Effector memory CD8-positive, alpha-beta T cell (primary cell): ENCODE measurements at regions not wholly inside any gene's neighbourhood (a gene's known extent, or its start where the extent isn't known, plus 50 kb on each side); places are given as distances from the start of the nearest gene placed in this dataset.

Experiments used
- ATAC-seq: fragments of 150-1000 bp; cut with Tn5 transposase; replicated peaks from 2 replicates; pipeline ENCODE4 v1.10.0; 2021; ENCODE audit warnings: mild to moderate bottlenecking, moderate library complexity
- DNase-seq, 3 experiments: peaks; one replicate each; pipeline ENCODE4 v3.0.0; 2021
- H3K27ac Mint-ChIP-seq, 2 donors: one replicate each; pipeline ENCODE4 v1.8.0; 2022; ENCODE audit warnings: mild to moderate bottlenecking in 2 of 2, mixed read lengths in 2 of 2, moderate library complexity in 2 of 2
- H3K27me3 Mint-ChIP-seq, 2 donors: one replicate each; pipeline ENCODE4 v1.8.0; 2022; ENCODE audit warnings: mixed read lengths in 2 of 2
- H3K36me3 Mint-ChIP-seq: one replicate; pipeline ENCODE4 v1.8.0; 2022; ENCODE audit warnings: mild to moderate bottlenecking, moderate library complexity, mixed read lengths; ENCODE audit not compliant: insufficient read depth
- H3K4me1 Mint-ChIP-seq, 2 donors: one replicate each; pipeline ENCODE4 v1.8.0; 2022; ENCODE audit warnings: low read depth in 2 of 2, mixed read lengths in 2 of 2
- H3K4me3 Mint-ChIP-seq, 2 donors: one replicate each; pipeline ENCODE4 v1.8.0; 2022; ENCODE audit warnings: mild to moderate bottlenecking in 2 of 2, mixed read lengths in 2 of 2, moderate library complexity in 2 of 2
- H3K9me3 Mint-ChIP-seq, 2 donors: one replicate each; pipeline ENCODE4 v1.8.0; 2022; ENCODE audit warnings: mixed read lengths in 2 of 2

- H3K36me3 Mint-ChIP-seq = no peaks in the 10 kb centered on the region
- no peaks in the 10 kb centered on the region for H3K9me3 Mint-ChIP-seq
- no peak for DNase-seq
- ATAC-seq = no peak
- peak overlapping the region in 1 of 2 donors; percentile 11 for H3K27ac Mint-ChIP-seq
- H3K27me3 Mint-ChIP-seq = no peaks in the 10 kb centered on the region
- H3K4me1 Mint-ChIP-seq = peaks cover 4 to 5% of the 10 kb centered on the region in 2 donors
- H3K4me3 Mint-ChIP-seq = no peak overlapping the region
Observed at GRCh38 chr7:17130281-17131059, 168.0 kb upstream of the AHR start.

GRCh38 chr7:17131060-17131345, 167.4 kb upstream of the AHR start:
- no peaks in the 10 kb centered on the region for H3K36me3 Mint-ChIP-seq
- no peak overlapping the region for H3K4me3 Mint-ChIP-seq
- peaks cover 5 to 6% of the 10 kb centered on the region in 2 donors for H3K4me1 Mint-ChIP-seq
- peak overlapping the region in 1 of 2 donors; percentile 11 for H3K27ac Mint-ChIP-seq
- DNase-seq = no peak
- no peak for ATAC-seq
- H3K9me3 Mint-ChIP-seq = no peaks in the 10 kb centered on the region
- H3K27me3 Mint-ChIP-seq = no peaks in the 10 kb centered on the region

GRCh38 chr7:17131983-17132655, 166.3 kb upstream of the AHR start:
- DNase-seq = no peak
- no peaks in the 10 kb centered on the region for H3K27me3 Mint-ChIP-seq
- H3K9me3 Mint-ChIP-seq = no peaks in the 10 kb centered on the region
- no peak overlapping the region for H3K27ac Mint-ChIP-seq
- no peaks in the 10 kb centered on the region for H3K36me3 Mint-ChIP-seq
- no peak overlapping the region for H3K4me3 Mint-ChIP-seq
- ATAC-seq = no peak
- H3K4me1 Mint-ChIP-seq = peaks cover 4 to 8% of the 10 kb centered on the region in 2 donors

DNA sequence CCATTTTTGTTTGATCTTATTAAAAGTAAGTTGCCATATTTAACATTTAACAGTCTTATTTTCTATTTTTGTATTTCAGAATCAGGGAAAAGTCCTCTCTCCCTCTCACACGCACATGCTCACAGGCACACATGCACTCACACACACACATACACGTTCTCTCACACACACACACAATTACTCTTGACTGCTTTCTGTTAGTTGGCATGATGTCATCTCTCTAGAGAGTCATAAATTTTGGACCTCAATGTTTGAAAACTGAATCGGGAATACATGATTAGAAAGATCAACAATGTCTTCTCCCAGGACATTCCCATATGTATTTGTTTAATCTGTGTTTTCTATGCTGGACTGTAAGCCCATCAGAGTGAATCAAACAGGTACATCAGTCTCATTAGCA, 165.7 kb upstream of the AHR start:
- Mint-ChIP-seq H3K27me3 (no peaks in the 10 kb centered on the region), H3K4me1 (peaks cover 4 to 8% of the 10 kb centered on the region in 2 donors), H3K9me3 (no peaks in the 10 kb centered on the region), H3K4me3 (no peak overlapping the region), H3K36me3 (no peaks in the 10 kb centered on the region), H3K27ac (no peak overlapping the region)
- ATAC-seq (no peak), DNase-seq (no peak)

- H3K27me3 Mint-ChIP-seq = no peaks in the 10 kb centered on the region
- DNase-seq (no peak), ATAC-seq (no peak)
- H3K9me3 Mint-ChIP-seq = no peaks in the 10 kb centered on the region
- no peaks in the 10 kb centered on the region for H3K36me3 Mint-ChIP-seq
- H3K27ac Mint-ChIP-seq = peak overlapping the region in 1 of 2 donors; percentile 10
- no peak overlapping the region for H3K4me3 Mint-ChIP-seq
- H3K4me1 Mint-ChIP-seq = peaks cover 12 to 15% of the 10 kb centered on the region in 2 donors
Observed at GRCh38 chr7:17133977-17134376, 164.5 kb upstream of the AHR start.

DNA sequence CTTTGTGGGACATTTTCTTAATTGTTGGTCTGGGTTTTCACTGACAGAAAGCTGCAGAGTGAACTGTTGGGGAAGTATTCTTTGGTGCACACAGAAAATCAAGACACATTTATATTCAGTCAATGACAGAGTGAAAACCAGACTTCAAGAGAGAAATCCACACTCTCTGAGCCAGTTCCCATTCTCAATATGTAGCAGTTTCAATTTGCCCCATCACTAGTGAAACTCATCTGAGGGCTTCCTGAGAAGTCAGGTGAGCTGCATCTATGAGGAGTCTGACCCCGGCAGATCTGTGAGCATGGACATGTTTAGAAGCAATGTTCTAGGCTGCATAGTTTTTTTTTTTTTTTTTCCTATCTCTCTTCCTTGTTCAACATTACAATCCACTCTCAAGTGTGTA, 163.7 kb upstream of the AHR start:
- H3K4me3 Mint-ChIP-seq = no peak overlapping the region
- no peaks in the 10 kb centered on the region for H3K36me3 Mint-ChIP-seq
- H3K27ac Mint-ChIP-seq = peak overlapping the region in 1 of 2 donors; percentile 10
- H3K27me3 Mint-ChIP-seq = no peaks in the 10 kb centered on the region
- no peak for ATAC-seq
- H3K9me3 Mint-ChIP-seq = no peaks in the 10 kb centered on the region
- DNase-seq = no peak
- H3K4me1 Mint-ChIP-seq = peaks cover 20 to 21% of the 10 kb centered on the region in 2 donors

GRCh38 chr7:17136126-17136525, 162.3 kb upstream of the AHR start:
- Mint-ChIP-seq H3K9me3 (no peaks in the 10 kb centered on the region), H3K4me3 (no peak overlapping the region), H3K27me3 (no peaks in the 10 kb centered on the region), H3K36me3 (no peaks in the 10 kb centered on the region), H3K4me1 (peaks cover 20 to 22% of the 10 kb centered on the region in 2 donors), H3K27ac (peak overlapping the region in 1 of 2 donors; percentile 82)
- DNase-seq (no peak), ATAC-seq (peak; percentile 68)

- Mint-ChIP-seq H3K27ac (peak overlapping the region; percentile 70 to 88), H3K36me3 (peaks cover 4% of the 10 kb centered on the region), H3K4me3 (peak overlapping the region; percentile 24 to 26), H3K4me1 (peaks cover 33 to 38% of the 10 kb centered on the region in 2 donors), H3K27me3 (no peaks in the 10 kb centered on the region), H3K9me3 (peaks cover 0 to 1% of the 10 kb centered on the region in 2 donors)
- DNase-seq = no peak
- ATAC-seq = peak; percentile 56
Observed at GRCh38 chr7:17139081-17139480, 159.4 kb upstream of the AHR start.

DNA sequence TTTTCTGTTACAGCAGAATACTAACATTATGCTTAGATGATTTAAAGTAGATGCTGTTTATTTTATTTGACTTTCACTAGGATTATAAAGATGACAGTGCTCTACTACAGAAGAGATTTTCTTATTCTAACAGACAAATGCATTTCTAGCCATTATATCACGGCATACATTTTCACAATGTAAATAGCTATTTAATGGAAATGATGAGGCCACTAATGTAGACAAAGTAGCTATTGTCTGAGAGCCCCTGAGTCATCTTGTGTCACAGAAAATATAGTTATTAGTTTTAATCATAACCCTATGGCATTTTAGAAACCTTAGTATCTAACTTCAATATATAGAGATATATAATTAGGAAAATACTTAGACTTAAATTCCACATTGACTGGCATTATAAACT, 158.0 kb upstream of the AHR start:
- Mint-ChIP-seq H3K4me3 (no peak overlapping the region), H3K27me3 (no peaks in the 10 kb centered on the region), H3K27ac (peak overlapping the region; percentile 70 to 88), H3K9me3 (peaks cover 0 to 1% of the 10 kb centered on the region in 2 donors), H3K4me1 (peaks cover 36 to 47% of the 10 kb centered on the region in 2 donors), H3K36me3 (peaks cover 4% of the 10 kb centered on the region)
- no peak for ATAC-seq
- DNase-seq = no peak

DNA sequence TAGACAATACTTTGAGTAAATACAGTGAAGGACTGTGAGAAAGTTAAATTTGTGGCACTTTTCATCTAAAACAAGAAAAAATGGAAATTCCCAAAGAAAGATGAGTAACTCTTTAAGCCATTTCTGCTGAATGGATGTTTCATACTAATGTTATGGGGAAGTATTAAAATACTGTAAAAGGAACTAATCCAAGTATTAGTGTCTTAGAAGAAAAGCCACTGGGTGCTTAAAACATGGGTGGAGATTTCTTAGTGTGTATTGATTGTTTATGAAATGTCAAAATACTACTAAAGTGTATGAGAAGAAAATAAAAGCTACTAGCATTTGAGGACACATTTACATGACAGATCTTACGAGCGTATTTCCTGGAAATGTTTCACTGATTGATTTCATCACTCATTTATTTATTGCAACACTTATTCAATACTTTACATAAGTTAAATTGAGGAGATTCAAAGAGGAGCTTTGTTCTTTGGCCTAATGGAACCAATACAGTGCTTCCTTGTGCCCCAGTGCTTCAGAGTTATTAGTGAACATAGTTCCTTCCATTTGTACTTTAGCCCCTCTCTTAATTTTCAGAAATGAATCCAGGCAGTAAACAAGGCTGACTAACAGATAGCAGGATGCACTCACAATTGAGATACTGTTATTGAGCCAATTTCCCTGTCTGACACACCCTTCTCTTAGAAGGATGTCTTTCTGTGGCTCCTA, 155.5 kb upstream of the AHR start:
- no peak for DNase-seq
- Mint-ChIP-seq H3K4me1 (peaks cover 32 to 43% of the 10 kb centered on the region in 2 donors), H3K9me3 (peaks cover 0 to 1% of the 10 kb centered on the region in 2 donors), H3K36me3 (peaks cover 4% of the 10 kb centered on the region), H3K27me3 (no peaks in the 10 kb centered on the region), H3K4me3 (peak overlapping the region; percentile 72 to 76), H3K27ac (peak overlapping the region; percentile 86 to 93)
- no peak for ATAC-seq

DNA sequence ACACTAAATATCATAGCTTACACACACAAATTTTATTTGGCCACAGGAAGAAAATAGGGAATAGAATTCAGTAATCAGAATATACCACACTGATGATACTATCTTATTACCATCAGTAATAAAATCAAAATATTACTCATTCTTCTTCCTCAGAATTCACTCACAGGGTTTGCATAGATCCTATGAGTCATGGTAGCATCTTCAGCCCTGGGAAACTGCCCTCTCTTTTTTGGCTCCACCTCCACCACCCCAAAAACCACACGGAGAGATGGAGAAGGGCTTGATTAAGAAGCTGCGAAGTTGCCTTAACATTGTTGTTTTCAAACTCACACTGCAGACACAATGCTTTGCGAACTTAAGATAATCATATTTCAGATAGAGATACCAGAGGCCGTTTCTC, 154.1 kb upstream of the AHR start:
- peak overlapping the region; percentile 57 to 62 for H3K27ac Mint-ChIP-seq
- peaks cover 4% of the 10 kb centered on the region for H3K36me3 Mint-ChIP-seq
- H3K27me3 Mint-ChIP-seq = no peaks in the 10 kb centered on the region
- DNase-seq (peak; percentile 32 to 35 (median 35)), ATAC-seq (peak; percentile 93)
- H3K4me3 Mint-ChIP-seq = peak overlapping the region; percentile 51 to 72
- H3K4me1 Mint-ChIP-seq = peaks cover 24 to 32% of the 10 kb centered on the region in 2 donors
- H3K9me3 Mint-ChIP-seq = peaks cover 0 to 1% of the 10 kb centered on the region in 2 donors

- Mint-ChIP-seq H3K4me3 (no peak overlapping the region), H3K9me3 (peaks cover 0 to 1% of the 10 kb centered on the region in 2 donors), H3K27ac (no peak overlapping the region), H3K36me3 (peaks cover 4% of the 10 kb centered on the region), H3K27me3 (no peaks in the 10 kb centered on the region), H3K4me1 (peaks cover 19 to 25% of the 10 kb centered on the region in 2 donors)
- no peak for DNase-seq
- no peak for ATAC-seq
Observed at GRCh38 chr7:17146621-17147020, 151.8 kb upstream of the AHR start.

DNA sequence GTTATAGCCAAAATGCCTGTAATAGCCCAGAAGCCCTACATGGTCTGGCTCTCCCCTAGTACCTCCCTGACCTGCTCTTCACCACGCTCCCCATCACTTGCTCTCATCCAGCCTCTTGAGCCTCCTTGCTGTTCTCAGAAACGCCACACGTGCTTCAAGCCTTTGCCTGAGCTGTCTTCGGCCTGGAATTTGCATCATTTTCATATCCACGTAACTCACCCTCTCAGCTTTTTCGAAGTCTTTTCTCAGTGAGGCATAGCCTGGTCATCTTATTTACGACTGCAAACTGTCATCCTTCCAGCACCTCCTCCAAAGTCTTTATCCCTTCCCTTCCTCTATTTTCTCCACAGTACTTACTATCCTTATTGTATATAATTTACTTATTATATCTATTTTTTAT, 151.0 kb upstream of the AHR start:
- Mint-ChIP-seq H3K36me3 (peaks cover under 1% of the 10 kb centered on the region), H3K27me3 (no peaks in the 10 kb centered on the region), H3K4me1 (peaks cover 19 to 25% of the 10 kb centered on the region in 2 donors), H3K9me3 (peaks cover 0 to 1% of the 10 kb centered on the region in 2 donors), H3K4me3 (no peak overlapping the region), H3K27ac (no peak overlapping the region)
- ATAC-seq (no peak), DNase-seq (no peak)
